Retinal pigment epithelial cell (primary cell): ENCODE measurements at regions not wholly inside any gene's neighbourhood (a gene's known extent, or its start where the extent isn't known, plus 50 kb on each side); places are given as distances from the start of the nearest gene placed in this dataset.
"Not testable (repeated sequence)": the region's sequence is repeated elsewhere in the genome, so short reads cannot be mapped to it uniquely, and the experiment has no call there.

Experiments used
- DNase-seq: peaks from one replicate; pipeline ENCODE4 v3.0.0-alpha.2; 2010; ENCODE audit warnings: low read depth
- H3K4me3 ChIP-seq: 2 replicates; pipeline ENCODE4 v1.5.1; 2011; ENCODE audit warnings: mild to moderate bottlenecking, low read length, control low read depth, moderate library complexity
- CTCF ChIP-seq: conservative IDR thresholded peaks from 2 replicates; pipeline ENCODE4 v1.5.1; 2011; ENCODE audit warnings: low read depth, low read length, control low read depth, inconsistent platforms

- no peak overlapping the region for H3K4me3 ChIP-seq
- no peak for DNase-seq
- TF ChIP-seq CTCF, result no peak
Measured at GRCh38 chr13:33410619-33411018, 125.1 kb upstream of the STARD13 start.

- no peak for DNase-seq
- H3K4me3 ChIP-seq, result no peak overlapping the region
- TF ChIP-seq CTCF, result no peak
Measured at GRCh38 chr13:33411312-33411711, 125.8 kb upstream of the STARD13 start.

GRCh38 chr13:33415822-33416221 lies 130.3 kb upstream of the STARD13 start:
- no peak overlapping the region for H3K4me3 ChIP-seq
- TF ChIP-seq CTCF, result no peak
- no peak for DNase-seq

GRCh38 chr13:33418224-33418953 lies 132.8 kb upstream of the STARD13 start:
- not testable (repeated sequence) for H3K4me3 ChIP-seq, DNase-seq

GRCh38 chr13:33420117-33420516 lies 134.6 kb upstream of the STARD13 start:
- H3K4me3 ChIP-seq, DNase-seq: not testable (repeated sequence)

- H3K4me3 ChIP-seq, result no peak overlapping the region
- DNase-seq, result no peak
- no peak for TF ChIP-seq CTCF
Measured at GRCh38 chr13:33426131-33426530, 140.6 kb upstream of the STARD13 start.

GRCh38 chr13:33433316-33433715 lies 147.8 kb upstream of the STARD13 start:
- no peak overlapping the region for H3K4me3 ChIP-seq
- TF ChIP-seq CTCF, result no peak
- DNase-seq, result no peak

- no peak for TF ChIP-seq CTCF
- no peak overlapping the region for H3K4me3 ChIP-seq
- no peak for DNase-seq
Measured at GRCh38 chr13:33434676-33435075, 149.1 kb upstream of the STARD13 start.
